ENCODE measurements at regions not wholly inside any gene's neighbourhood (a gene's known extent, or its start where the extent isn't known, plus 50 kb on each side); places are given as distances from the start of the nearest gene placed in this dataset.

GRCh38 chr6:6915813-6916547 is 191.8 kb upstream of the RREB1 start:
- TF ChIP-seq, protein P1, sequence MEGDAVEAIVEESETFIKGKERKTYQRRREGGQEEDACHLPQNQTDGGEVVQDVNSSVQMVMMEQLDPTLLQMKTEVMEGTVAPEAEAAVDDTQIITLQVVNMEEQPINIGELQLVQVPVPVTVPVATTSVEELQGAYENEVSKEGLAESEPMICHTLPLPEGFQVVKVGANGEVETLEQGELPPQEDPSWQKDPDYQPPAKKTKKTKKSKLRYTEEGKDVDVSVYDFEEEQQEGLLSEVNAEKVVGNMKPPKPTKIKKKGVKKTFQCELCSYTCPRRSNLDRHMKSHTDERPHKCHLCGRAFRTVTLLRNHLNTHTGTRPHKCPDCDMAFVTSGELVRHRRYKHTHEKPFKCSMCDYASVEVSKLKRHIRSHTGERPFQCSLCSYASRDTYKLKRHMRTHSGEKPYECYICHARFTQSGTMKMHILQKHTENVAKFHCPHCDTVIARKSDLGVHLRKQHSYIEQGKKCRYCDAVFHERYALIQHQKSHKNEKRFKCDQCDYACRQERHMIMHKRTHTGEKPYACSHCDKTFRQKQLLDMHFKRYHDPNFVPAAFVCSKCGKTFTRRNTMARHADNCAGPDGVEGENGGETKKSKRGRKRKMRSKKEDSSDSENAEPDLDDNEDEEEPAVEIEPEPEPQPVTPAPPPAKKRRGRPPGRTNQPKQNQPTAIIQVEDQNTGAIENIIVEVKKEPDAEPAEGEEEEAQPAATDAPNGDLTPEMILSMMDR (IDR thresholded peaks at IDR 0.05 in 8 of 11, conservative IDR thresholded peaks at IDR 0.05 in 3 of 11): no peak
- TF ChIP-seq POLR2A (IDR thresholded peaks at IDR 0.05): no peak
